ENCODE measurements at regions not wholly inside any gene's neighbourhood (a gene's known extent, or its start where the extent isn't known, plus 50 kb on each side); places are given as distances from the start of the nearest gene placed in this dataset.

- 91% methylated on average over 7 of the region's 7 CpGs for WGBS
Observed at GRCh38 chr2:216565956-216566355, 67.3 kb upstream of the IGFBP2 start.

GRCh38 chr2:216568576-216568975 lies 64.6 kb upstream of the IGFBP2 start:
- Histone ChIP-seq H3K4me3 (ENCODE audit: insufficient read depth in 1 of 2, low read depth in 1 of 2, low read length in 2 of 2) (no peak overlapping the region), H3K18ac (ENCODE audit: low read depth in 1 of 2, low read length in 2 of 2) (no peak overlapping the region), H3K36me3 (ENCODE audit: control insufficient read depth in 1 of 2, insufficient read depth in 2 of 2, low read depth in 1 of 2, low read length in 2 of 2) (no peaks in the 10 kb centered on the region), H4K8ac (ENCODE audit: low read length) (no peak overlapping the region), H4K91ac (ENCODE audit: low read length) (no peak overlapping the region), H3K14ac (ENCODE audit: low read length in 2 of 2) (no peak overlapping the region), H2AK5ac (ENCODE audit: low read length, severe bottlenecking) (no peak overlapping the region), H3K9me3 (ENCODE audit: control insufficient read depth, low read length) (peaks cover 9% of the 10 kb centered on the region), H3K79me1 (replicated peaks; ENCODE audit: low read length, poor library complexity, severe bottlenecking) (no peaks in the 10 kb centered on the region), H3K9ac (ENCODE audit: low read length) (no peak overlapping the region), H3K27me3 (ENCODE audit: control insufficient read depth in 1 of 2, insufficient read depth in 1 of 2, low read length in 2 of 2) (peaks cover 0 to 34% of the 10 kb centered on the region in 2 experiments), H2BK12ac (ENCODE audit: low read length in 2 of 2) (no peak overlapping the region), H3K23ac (ENCODE audit: low read length in 2 of 2) (no peak overlapping the region), H2BK120ac (ENCODE audit: low read depth, low read length) (no peak overlapping the region), H2BK15ac (ENCODE audit: low read depth, poor library complexity, severe bottlenecking) (no peak overlapping the region), H3K27ac (ENCODE audit: low read length, poor library complexity, severe bottlenecking) (no peak overlapping the region), H2BK5ac (ENCODE audit: low read depth, low read length, poor library complexity, severe bottlenecking) (no peak overlapping the region), H3K4me1 (ENCODE audit: control insufficient read depth, insufficient read depth, low read depth, low read length) (no peaks in the 10 kb centered on the region), H3K4ac (ENCODE audit: low read depth in 1 of 2, low read length in 2 of 2) (no peak overlapping the region), H2AFZ (ENCODE audit: low read depth, low read length) (no peak overlapping the region), H3K4me2 (ENCODE audit: low read length, poor library complexity, severe bottlenecking) (no peak overlapping the region)
- 98% methylated on average over 3 of the region's 3 CpGs for WGBS
- no peak for DNase-seq

More at GRCh38 chr2:216565956-216566355, 67.3 kb upstream of the IGFBP2 start:
- Histone ChIP-seq H4K91ac (ENCODE audit: low read length) (no peak overlapping the region), H2AK5ac (ENCODE audit: low read length, severe bottlenecking) (no peak overlapping the region), H3K4me2 (ENCODE audit: low read length, poor library complexity, severe bottlenecking) (no peak overlapping the region), H3K9me3 (ENCODE audit: control insufficient read depth, low read length) (peaks cover 3% of the 10 kb centered on the region), H2BK15ac (ENCODE audit: low read depth, poor library complexity, severe bottlenecking) (no peak overlapping the region), H3K9ac (ENCODE audit: low read length) (no peak overlapping the region), H3K27ac (ENCODE audit: low read length, poor library complexity, severe bottlenecking) (no peak overlapping the region), H3K18ac (ENCODE audit: low read depth in 1 of 2, low read length in 2 of 2) (no peak overlapping the region), H2AFZ (ENCODE audit: low read depth, low read length) (no peak overlapping the region), H3K4me1 (ENCODE audit: control insufficient read depth, insufficient read depth, low read depth, low read length) (peaks cover 3% of the 10 kb centered on the region), H2BK12ac (ENCODE audit: low read length in 2 of 2) (no peak overlapping the region), H3K27me3 (ENCODE audit: control insufficient read depth in 1 of 2, insufficient read depth in 1 of 2, low read length in 2 of 2) (peaks cover 0 to 34% of the 10 kb centered on the region in 2 experiments), H3K79me1 (replicated peaks; ENCODE audit: low read length, poor library complexity, severe bottlenecking) (no peaks in the 10 kb centered on the region), H3K23ac (ENCODE audit: low read length in 2 of 2) (no peak overlapping the region), H3K36me3 (ENCODE audit: control insufficient read depth in 1 of 2, insufficient read depth in 2 of 2, low read depth in 1 of 2, low read length in 2 of 2) (no peaks in the 10 kb centered on the region), H3K4me3 (ENCODE audit: insufficient read depth in 1 of 2, low read depth in 1 of 2, low read length in 2 of 2) (no peak overlapping the region), H3K14ac (ENCODE audit: low read length in 2 of 2) (no peak overlapping the region), H2BK120ac (ENCODE audit: low read depth, low read length) (no peak overlapping the region), H2BK5ac (ENCODE audit: low read depth, low read length, poor library complexity, severe bottlenecking) (no peak overlapping the region), H4K8ac (ENCODE audit: low read length) (no peak overlapping the region), H3K4ac (ENCODE audit: low read depth in 1 of 2, low read length in 2 of 2) (no peak overlapping the region)
- no peak for DNase-seq

GRCh38 chr2:216569765-216570164 lies 63.5 kb upstream of the IGFBP2 start:
- H3K27me3 ChIP-seq (ENCODE audit: control insufficient read depth in 1 of 2, insufficient read depth in 1 of 2, low read length in 2 of 2), result peaks cover 0 to 34% of the 10 kb centered on the region in 2 experiments
- no peak overlapping the region for H2AFZ ChIP-seq (ENCODE audit: low read depth, low read length)
- H2AK5ac ChIP-seq (ENCODE audit: low read length, severe bottlenecking), result no peak overlapping the region
- WGBS, result 75% methylated on average over 4 of the region's 5 CpGs
- H3K14ac ChIP-seq (ENCODE audit: low read length in 2 of 2), result no peak overlapping the region
- DNase-seq, result no peak
- no peak overlapping the region for H2BK12ac ChIP-seq (ENCODE audit: low read length in 2 of 2)
- no peak overlapping the region for H3K4ac ChIP-seq (ENCODE audit: low read depth in 1 of 2, low read length in 2 of 2)
- no peak overlapping the region for H2BK5ac ChIP-seq (ENCODE audit: low read depth, low read length, poor library complexity, severe bottlenecking)
- no peak overlapping the region for H2BK15ac ChIP-seq (ENCODE audit: low read depth, poor library complexity, severe bottlenecking)
- no peaks in the 10 kb centered on the region for H3K4me1 ChIP-seq (ENCODE audit: control insufficient read depth, insufficient read depth, low read depth, low read length)
- no peak overlapping the region for H2BK120ac ChIP-seq (ENCODE audit: low read depth, low read length)
- no peak overlapping the region for H4K8ac ChIP-seq (ENCODE audit: low read length)
- no peak overlapping the region for H3K18ac ChIP-seq (ENCODE audit: low read depth in 1 of 2, low read length in 2 of 2)
- no peak overlapping the region for H3K9ac ChIP-seq (ENCODE audit: low read length)
- no peak overlapping the region for H3K23ac ChIP-seq (ENCODE audit: low read length in 2 of 2)
- H3K27ac ChIP-seq (ENCODE audit: low read length, poor library complexity, severe bottlenecking), result no peak overlapping the region
- H3K4me2 ChIP-seq (ENCODE audit: low read length, poor library complexity, severe bottlenecking), result no peak overlapping the region
- H3K4me3 ChIP-seq (ENCODE audit: insufficient read depth in 1 of 2, low read depth in 1 of 2, low read length in 2 of 2), result no peak overlapping the region
- peaks cover 6% of the 10 kb centered on the region for H3K9me3 ChIP-seq (ENCODE audit: control insufficient read depth, low read length)
- H3K79me1 ChIP-seq (replicated peaks; ENCODE audit: low read length, poor library complexity, severe bottlenecking), result no peaks in the 10 kb centered on the region
- H4K91ac ChIP-seq (ENCODE audit: low read length), result no peak overlapping the region
- no peaks in the 10 kb centered on the region for H3K36me3 ChIP-seq (ENCODE audit: control insufficient read depth in 1 of 2, insufficient read depth in 2 of 2, low read depth in 1 of 2, low read length in 2 of 2)

- H3K4ac ChIP-seq (ENCODE audit: low read depth in 1 of 2, low read length in 2 of 2), result no peak overlapping the region
- H3K23ac ChIP-seq (ENCODE audit: low read length in 2 of 2), result no peak overlapping the region
- H3K79me1 ChIP-seq (replicated peaks; ENCODE audit: low read length, poor library complexity, severe bottlenecking), result no peaks in the 10 kb centered on the region
- DNase-seq, result no peak
- no peak overlapping the region for H4K91ac ChIP-seq (ENCODE audit: low read length)
- H3K4me3 ChIP-seq (ENCODE audit: insufficient read depth in 1 of 2, low read depth in 1 of 2, low read length in 2 of 2), result no peak overlapping the region
- H3K36me3 ChIP-seq (ENCODE audit: control insufficient read depth in 1 of 2, insufficient read depth in 2 of 2, low read depth in 1 of 2, low read length in 2 of 2), result no peaks in the 10 kb centered on the region
- no peak overlapping the region for H2BK15ac ChIP-seq (ENCODE audit: low read depth, poor library complexity, severe bottlenecking)
- no peak overlapping the region for H3K27ac ChIP-seq (ENCODE audit: low read length, poor library complexity, severe bottlenecking)
- no peak overlapping the region for H3K14ac ChIP-seq (ENCODE audit: low read length in 2 of 2)
- no peak overlapping the region for H3K4me2 ChIP-seq (ENCODE audit: low read length, poor library complexity, severe bottlenecking)
- H3K4me1 ChIP-seq (ENCODE audit: control insufficient read depth, insufficient read depth, low read depth, low read length), result no peaks in the 10 kb centered on the region
- peaks cover 0 to 34% of the 10 kb centered on the region in 2 experiments for H3K27me3 ChIP-seq (ENCODE audit: control insufficient read depth in 1 of 2, insufficient read depth in 1 of 2, low read length in 2 of 2)
- peaks cover 6% of the 10 kb centered on the region for H3K9me3 ChIP-seq (ENCODE audit: control insufficient read depth, low read length)
- no peak overlapping the region for H2AK5ac ChIP-seq (ENCODE audit: low read length, severe bottlenecking)
- no peak overlapping the region for H3K18ac ChIP-seq (ENCODE audit: low read depth in 1 of 2, low read length in 2 of 2)
- WGBS, result no CpG with 5 or more reads among the region's 1 CpG
- H2BK12ac ChIP-seq (ENCODE audit: low read length in 2 of 2), result no peak overlapping the region
- no peak overlapping the region for H2BK120ac ChIP-seq (ENCODE audit: low read depth, low read length)
- H2AFZ ChIP-seq (ENCODE audit: low read depth, low read length), result no peak overlapping the region
- H3K9ac ChIP-seq (ENCODE audit: low read length), result no peak overlapping the region
- H2BK5ac ChIP-seq (ENCODE audit: low read depth, low read length, poor library complexity, severe bottlenecking), result no peak overlapping the region
- no peak overlapping the region for H4K8ac ChIP-seq (ENCODE audit: low read length)
Observed at GRCh38 chr2:216570357-216570756, 62.9 kb upstream of the IGFBP2 start.

Data from mesenchymal stem cell (in vitro differentiated cells and primary cell).